HG03432 (cell line): ENCODE measurements at regions not wholly inside any gene's neighbourhood (a gene's known extent, or its start where the extent isn't known, plus 50 kb on each side); places are given as distances from the start of the nearest gene placed in this dataset.

ENCODE experiments used
- ATAC-seq: cut with Tn5 transposase; IDR thresholded peaks from one replicate; pipeline ENCODE4 v1.9.1; 2021; ENCODE audit warnings: mild to moderate bottlenecking, moderate library complexity; ENCODE audit not compliant: unreplicated experiment

DNA sequence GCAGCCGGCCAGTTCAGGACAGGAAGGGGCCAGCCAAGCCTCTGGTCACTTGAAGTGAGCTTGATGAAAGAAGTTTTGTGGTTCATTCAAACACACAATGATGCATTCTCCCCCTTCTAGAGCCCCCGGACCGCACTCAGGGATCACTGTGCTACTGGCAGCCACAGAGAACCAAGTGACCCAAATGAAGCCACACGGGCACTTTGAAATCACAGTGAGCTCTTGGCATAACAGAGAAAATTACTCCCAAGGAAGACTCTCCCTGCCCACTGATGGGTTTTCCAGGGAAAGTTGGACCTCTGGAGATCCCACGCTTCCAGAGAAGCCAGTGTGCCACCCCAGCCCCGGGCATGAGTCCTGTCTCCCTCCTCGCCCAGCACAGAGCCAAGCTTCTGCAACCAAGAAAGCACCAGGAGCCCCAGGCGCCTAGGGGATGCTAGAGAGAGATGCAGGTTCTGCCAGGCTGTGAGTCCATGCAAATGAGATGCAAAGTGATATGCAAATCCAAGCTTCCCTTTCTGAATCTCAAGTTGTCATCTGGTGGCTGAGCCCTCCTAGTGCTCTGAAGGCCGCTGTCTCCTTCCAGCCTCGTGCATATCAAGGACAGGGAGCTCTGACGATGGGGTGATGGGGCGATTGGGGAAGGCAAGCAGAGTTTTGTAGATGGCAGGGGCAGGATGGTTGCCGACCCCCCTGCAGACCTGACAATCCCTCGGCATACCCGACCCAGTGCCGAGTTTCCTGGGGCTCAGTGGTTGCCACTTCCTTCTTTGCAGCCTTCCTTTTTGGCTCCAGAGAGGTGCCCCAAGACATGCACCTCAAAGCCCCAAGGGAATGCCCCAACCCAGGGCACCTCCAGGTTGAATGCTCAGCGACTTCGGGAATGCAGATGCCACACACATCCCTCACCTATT lies 59.7 kb upstream of the TNRC6C start:
- no peak for ATAC-seq

DNA sequence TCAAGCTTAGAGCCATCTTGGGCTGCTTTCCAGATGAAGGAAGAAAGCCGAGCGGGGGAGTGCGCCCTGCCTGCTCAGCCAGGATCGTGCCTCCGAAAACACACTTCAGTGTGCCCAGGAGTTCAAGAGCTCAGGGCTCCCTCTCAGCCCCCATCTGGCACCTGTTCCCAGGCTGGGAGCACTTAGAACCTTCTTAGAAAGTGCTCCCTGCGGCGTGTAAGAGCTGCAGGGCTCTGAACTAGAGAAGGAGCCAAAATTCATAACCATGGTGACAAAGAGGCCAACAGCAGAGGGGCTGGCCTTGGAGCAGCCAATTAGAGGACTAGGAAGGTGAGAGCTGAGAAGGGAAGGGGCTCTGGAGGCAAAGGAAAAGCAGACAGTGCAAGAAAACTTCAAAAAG lies 59.0 kb upstream of the TNRC6C start:
- no peak for ATAC-seq

DNA sequence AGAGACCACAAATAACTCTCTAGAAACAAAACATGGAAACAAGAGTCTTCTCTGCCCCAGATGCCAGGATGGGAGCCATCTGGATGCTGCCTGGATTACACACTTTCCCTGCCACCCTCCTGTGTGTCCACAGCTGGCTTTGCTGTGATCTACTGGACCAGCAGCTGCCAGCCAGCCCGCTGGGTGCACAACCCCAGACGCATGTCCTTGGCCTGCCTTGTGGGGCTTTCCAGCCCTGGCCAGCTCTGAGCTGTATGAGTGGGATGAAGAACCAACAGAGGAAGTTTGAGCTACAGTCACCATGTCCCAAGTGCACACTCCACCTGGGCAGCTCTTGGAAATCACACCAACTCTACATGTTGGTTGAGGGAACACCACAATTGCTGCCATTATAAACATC lies 57.0 kb upstream of the TNRC6C start:
- no peak for ATAC-seq

DNA sequence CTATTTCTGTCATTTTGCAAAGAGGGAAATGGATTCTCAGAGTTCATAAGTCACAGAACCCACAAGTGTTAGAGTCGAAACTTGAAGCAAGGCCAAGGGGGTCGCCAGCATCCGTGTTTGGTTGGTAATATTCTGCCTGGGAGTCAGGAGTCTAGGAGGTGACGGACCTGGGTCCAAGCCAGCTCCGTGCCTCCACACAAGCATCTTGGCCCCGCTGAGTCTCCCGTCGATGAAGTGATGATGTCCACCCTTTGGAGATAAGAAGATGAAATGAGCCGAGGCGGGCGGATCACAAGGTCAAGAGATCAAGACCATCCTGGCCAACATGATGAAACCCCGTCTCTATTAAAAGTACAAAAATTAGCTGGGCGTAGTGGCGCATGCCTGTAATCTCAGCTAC lies 53.2 kb upstream of the TNRC6C start:
- ATAC-seq = no peak

- no peak for ATAC-seq
These were observed 52.7 kb upstream of the TNRC6C start for GRCh38 chr17:77905766-77906165.

DNA sequence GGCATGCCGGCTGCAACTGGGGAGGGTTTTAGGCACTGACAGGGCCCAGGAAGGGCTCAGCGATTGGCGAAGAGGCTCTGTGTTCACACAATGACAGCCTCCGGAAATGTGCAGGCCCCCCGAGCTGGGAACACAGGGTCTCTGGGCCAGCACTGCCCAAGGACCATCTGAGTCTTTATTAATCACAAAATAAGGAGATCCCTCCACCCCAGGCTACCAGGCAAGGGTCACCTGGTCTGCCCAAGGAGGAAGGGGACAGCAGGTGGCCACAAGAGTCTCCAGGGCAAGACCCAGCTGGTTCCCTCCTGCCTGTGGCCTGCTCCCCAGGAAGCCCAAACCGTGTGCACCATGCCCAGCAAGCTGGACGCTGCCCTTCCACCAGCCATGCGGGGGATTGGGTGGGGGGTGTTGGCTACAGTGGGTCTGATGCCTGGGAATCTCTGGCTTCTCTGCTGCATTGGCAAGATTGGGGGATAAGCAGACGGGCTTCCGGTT lies 52.1 kb upstream of the TNRC6C start:
- ATAC-seq = no peak

DNA sequence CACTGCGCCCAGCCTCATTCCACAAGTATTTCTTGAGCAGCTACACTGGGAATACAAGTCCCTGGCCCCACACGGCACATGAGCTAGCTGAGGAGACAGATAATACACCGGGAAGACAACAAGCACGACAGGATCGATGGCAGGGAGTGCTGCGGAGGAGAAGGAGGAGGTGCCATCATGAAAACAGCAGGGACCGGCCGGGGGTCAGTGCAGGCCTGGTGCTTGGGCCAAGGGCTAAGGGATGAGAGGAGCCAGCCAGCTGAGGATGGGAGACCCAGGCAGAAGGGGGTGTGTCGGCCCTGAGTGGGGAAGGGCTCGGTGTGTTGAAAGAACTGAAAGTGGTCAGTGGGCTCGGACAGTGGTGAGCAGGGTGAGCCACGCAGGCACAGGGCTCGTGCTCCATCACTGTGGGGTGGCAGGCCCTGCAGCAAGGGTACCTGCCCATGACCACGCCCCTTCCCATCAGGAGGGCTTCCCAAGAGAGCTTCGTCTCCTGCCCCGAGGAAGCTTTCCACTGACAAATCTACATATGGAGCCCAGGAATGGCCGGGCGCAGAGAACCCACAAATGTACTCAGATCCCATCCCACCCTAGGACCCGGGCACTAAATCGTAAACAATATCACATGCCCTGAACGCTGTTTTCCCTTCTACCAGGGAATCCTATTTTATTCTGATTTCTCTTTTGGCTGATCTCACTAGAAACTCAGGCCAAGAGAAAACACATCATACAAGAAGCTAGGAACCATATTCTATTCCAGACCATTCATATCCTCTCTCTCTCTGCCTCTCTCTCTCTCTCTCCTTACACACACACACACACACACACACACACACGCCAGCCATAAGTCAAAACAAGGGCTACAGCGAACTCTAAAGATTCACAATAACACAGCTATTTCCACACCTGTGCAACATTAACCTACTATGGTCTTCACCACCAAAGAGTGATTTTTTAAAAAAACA lies 50.7 kb upstream of the TNRC6C start:
- ATAC-seq = no peak

DNA sequence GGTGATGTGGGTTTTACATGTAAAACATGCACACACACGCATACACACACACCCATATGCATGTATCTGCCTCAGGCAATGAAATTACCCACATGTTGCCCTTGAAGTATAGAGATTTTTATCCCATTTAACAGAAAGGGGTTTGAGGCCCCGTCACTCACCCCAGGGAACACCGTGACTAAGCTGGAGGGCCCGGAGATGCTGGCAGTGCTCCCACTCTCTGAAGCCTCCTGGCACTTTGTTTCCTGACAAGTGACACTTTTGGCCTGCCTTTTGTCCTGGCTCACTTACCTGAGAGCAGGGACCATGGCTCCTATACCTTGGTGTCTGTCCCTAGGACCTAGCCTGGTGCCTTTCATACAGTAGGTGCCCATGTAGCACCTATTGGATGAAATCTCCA lies 50.0 kb upstream of the TNRC6C start:
- no peak for ATAC-seq
